ENCODE measurements at regions not wholly inside any gene's neighbourhood (a gene's known extent, or its start where the extent isn't known, plus 50 kb on each side); places are given as distances from the start of the nearest gene placed in this dataset.
A peak's percentile ranks its signal among the peaks of the same experiment; 100 is the strongest.

DNA sequence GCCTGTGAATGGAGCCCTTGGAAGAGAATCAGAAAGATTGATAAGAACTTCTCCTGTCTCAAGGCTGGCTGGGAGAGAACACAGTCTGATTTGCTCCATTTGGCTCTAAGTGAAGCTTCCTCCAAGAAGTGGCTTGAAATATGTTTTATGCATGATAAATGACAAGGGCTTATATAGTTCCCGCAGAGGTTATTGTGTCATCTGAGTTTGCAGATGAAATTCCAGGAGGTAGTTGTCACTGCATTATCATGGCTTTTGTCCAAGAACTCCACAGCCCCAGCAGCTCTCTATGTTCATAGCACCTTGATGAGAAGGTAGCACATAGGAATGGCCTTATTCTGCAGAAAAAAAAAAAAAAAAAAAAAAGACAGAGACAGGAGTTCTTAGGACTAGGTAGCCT, 108.5 kb downstream of the DACT1 start (continued):
- TF ChIP-seq, protein P1, sequence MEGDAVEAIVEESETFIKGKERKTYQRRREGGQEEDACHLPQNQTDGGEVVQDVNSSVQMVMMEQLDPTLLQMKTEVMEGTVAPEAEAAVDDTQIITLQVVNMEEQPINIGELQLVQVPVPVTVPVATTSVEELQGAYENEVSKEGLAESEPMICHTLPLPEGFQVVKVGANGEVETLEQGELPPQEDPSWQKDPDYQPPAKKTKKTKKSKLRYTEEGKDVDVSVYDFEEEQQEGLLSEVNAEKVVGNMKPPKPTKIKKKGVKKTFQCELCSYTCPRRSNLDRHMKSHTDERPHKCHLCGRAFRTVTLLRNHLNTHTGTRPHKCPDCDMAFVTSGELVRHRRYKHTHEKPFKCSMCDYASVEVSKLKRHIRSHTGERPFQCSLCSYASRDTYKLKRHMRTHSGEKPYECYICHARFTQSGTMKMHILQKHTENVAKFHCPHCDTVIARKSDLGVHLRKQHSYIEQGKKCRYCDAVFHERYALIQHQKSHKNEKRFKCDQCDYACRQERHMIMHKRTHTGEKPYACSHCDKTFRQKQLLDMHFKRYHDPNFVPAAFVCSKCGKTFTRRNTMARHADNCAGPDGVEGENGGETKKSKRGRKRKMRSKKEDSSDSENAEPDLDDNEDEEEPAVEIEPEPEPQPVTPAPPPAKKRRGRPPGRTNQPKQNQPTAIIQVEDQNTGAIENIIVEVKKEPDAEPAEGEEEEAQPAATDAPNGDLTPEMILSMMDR (IDR thresholded peaks at IDR 0.05): no peak
- TF ChIP-seq GABPA (IDR thresholded peaks at IDR 0.05; ENCODE audit: low read depth): no peak
- no peak for TF ChIP-seq USF2 (IDR thresholded peaks at IDR 0.05; ENCODE audit: borderline replicate concordance, low read depth, low read length)
- TF ChIP-seq RCOR1 (IDR thresholded peaks at IDR 0.05; ENCODE audit: low read length): no peak
- TF ChIP-seq NFIC (IDR thresholded peaks at IDR 0.05; ENCODE audit: borderline replicate concordance): peak; percentile 94
- TF ChIP-seq TAF1 (IDR thresholded peaks at IDR 0.05; ENCODE audit: borderline replicate concordance, low read depth, low read length): peak; percentile 17; the same call in 1 of the 2 replicates
- TF ChIP-seq TCF12 (IDR thresholded peaks at IDR 0.05): peak; percentile 90

GRCh38 chr14:58746701-58747100, 108.9 kb downstream of the DACT1 start:
- WGBS (ENCODE audit: low lambda C conversion rate): 87% methylated on average over 3 of the region's 3 CpGs
- DNase-seq: no peak
- no peaks in the 10 kb centered on the region for H3K27me3 ChIP-seq (ENCODE audit: insufficient read depth)
- peak overlapping the region in 1 of 2 experiments; percentile 73; a peak in 2 of 4 replicates for H3K27ac ChIP-seq (ENCODE audit: low read depth in 2 of 2, low read length in 1 of 2)
- no peak overlapping the region for H3K4me3 ChIP-seq (ENCODE audit: low read depth in 2 of 2, low read length in 1 of 2)
- no peak overlapping the region for H2AFZ ChIP-seq (ENCODE audit: low read depth)
- POLR2A ChIA-PET: no interaction called here
- peaks cover 0 to 6% of the 10 kb centered on the region in 2 experiments; a peak in 3 of 4 replicates for H3K4me1 ChIP-seq (ENCODE audit: control insufficient read depth in 1 of 2, insufficient read depth in 2 of 2, low read depth in 1 of 2, low read length in 1 of 2)
- peaks cover 31% of the 10 kb centered on the region for H3F3A ChIP-seq (replicated peaks; ENCODE audit: insufficient read depth)
- no peak overlapping the region for H3K4me2 ChIP-seq
- no peaks in the 10 kb centered on the region for H4K20me1 ChIP-seq (ENCODE audit: insufficient read depth)
- H3K79me2 ChIP-seq (ENCODE audit: insufficient read depth): no peaks in the 10 kb centered on the region
- TF ChIP-seq SIN3A (IDR thresholded peaks at IDR 0.05; ENCODE audit: borderline replicate concordance, low read depth, low read length) (no peak), CHD2 (IDR thresholded peaks at IDR 0.05; ENCODE audit: low read length, partially characterized antibody) (no peak), RFX5 (IDR thresholded peaks at IDR 0.05; ENCODE audit: low read length) (no peak), POLR2AphosphoS5 (IDR thresholded peaks at IDR 0.05; ENCODE audit: low read depth, low read length) (no peak), YY1 (IDR thresholded peaks at IDR 0.05; ENCODE audit: low read depth) (no peak), NFIC (IDR thresholded peaks at IDR 0.05; ENCODE audit: borderline replicate concordance) (no peak), MXI1 (IDR thresholded peaks at IDR 0.05; ENCODE audit: low read depth, low read length) (no peak), TCF12 (IDR thresholded peaks at IDR 0.05) (no peak)
- TF ChIP-seq, protein P2, sequence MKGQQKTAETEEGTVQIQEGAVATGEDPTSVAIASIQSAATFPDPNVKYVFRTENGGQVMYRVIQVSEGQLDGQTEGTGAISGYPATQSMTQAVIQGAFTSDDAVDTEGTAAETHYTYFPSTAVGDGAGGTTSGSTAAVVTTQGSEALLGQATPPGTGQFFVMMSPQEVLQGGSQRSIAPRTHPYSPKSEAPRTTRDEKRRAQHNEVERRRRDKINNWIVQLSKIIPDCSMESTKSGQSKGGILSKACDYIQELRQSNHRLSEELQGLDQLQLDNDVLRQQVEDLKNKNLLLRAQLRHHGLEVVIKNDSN (IDR thresholded peaks at IDR 0.05; ENCODE audit: borderline replicate concordance, low read depth): no peak
- TF ChIP-seq, protein P1 (IDR thresholded peaks at IDR 0.05): no peak
- TF ChIP-seq, protein P3, sequence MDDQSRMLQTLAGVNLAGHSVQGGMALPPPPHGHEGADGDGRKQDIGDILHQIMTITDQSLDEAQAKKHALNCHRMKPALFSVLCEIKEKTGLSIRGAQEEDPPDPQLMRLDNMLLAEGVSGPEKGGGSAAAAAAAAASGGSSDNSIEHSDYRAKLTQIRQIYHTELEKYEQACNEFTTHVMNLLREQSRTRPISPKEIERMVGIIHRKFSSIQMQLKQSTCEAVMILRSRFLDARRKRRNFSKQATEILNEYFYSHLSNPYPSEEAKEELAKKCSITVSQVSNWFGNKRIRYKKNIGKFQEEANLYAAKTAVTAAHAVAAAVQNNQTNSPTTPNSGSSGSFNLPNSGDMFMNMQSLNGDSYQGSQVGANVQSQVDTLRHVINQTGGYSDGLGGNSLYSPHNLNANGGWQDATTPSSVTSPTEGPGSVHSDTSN (IDR thresholded peaks at IDR 0.05): no peak
- H3K9me3 ChIP-seq: no peaks in the 10 kb centered on the region
- H3K9ac ChIP-seq: no peak overlapping the region
- CTCF ChIA-PET: interaction anchor here (1.5 kb wide), 1 partner anchor 245 kb away, joined by 3 read pairs; no protein-coding TSS in a partner anchor
- H3K9me2 ChIP-seq: no peaks in the 10 kb centered on the region
- H3K36me3 ChIP-seq (replicated peaks in 1 of 2; ENCODE audit: control insufficient read depth in 1 of 2, insufficient read depth in 2 of 2, low read length in 1 of 2): no peaks in the 10 kb centered on the region
